ENCODE measurements at regions not wholly inside any gene's neighbourhood (a gene's known extent, or its start where the extent isn't known, plus 50 kb on each side); places are given as distances from the start of the nearest gene placed in this dataset.
"Not testable (repeated sequence)": the region's sequence is repeated elsewhere in the genome, so short reads cannot be mapped to it uniquely, and the experiment has no call there.

- not testable (repeated sequence) for DNase-seq (ENCODE audit: low spot score in 2 of 2, unreplicated experiment in 2 of 2); H3K4me3 Mint-ChIP-seq; H3K27ac Mint-ChIP-seq; H3K27me3 Mint-ChIP-seq (ENCODE audit: low read depth); H3K4me1 Mint-ChIP-seq
- Mint-ChIP-seq H3K9me3 (peaks cover 10% of the 10 kb centered on the region), H3K36me3 (peaks cover 16% of the 10 kb centered on the region)
These were observed 354.6 kb downstream of the ZNF37A start for GRCh38 chr10:38448614-38449355.

DNA sequence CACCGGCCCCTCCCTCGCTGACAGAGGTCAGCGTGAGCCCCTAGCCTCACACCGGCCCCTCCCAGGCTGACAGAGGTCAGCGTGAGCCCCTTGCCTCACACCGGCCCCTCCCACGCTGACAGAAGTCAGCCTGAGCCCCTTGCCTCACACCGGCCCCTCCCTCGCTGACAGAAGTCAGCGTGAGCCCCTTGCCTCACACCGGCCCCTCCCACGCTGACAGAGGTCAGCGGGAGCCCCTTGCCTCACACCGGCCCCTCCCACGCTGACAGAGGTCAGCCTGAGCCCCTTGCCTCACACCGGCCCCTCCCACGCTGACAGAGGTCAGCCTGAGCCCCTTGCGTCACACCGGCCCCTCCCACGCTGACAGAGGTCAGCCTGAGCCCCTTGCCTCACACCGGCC lies 355.5 kb downstream of the ZNF37A start:
- H3K36me3 Mint-ChIP-seq: peaks cover 16% of the 10 kb centered on the region
- H3K27ac Mint-ChIP-seq; DNase-seq (ENCODE audit: low spot score in 2 of 2, unreplicated experiment in 2 of 2); H3K4me1 Mint-ChIP-seq; H3K4me3 Mint-ChIP-seq; H3K27me3 Mint-ChIP-seq (ENCODE audit: low read depth): not testable (repeated sequence)
- peaks cover 10% of the 10 kb centered on the region for H3K9me3 Mint-ChIP-seq

DNA sequence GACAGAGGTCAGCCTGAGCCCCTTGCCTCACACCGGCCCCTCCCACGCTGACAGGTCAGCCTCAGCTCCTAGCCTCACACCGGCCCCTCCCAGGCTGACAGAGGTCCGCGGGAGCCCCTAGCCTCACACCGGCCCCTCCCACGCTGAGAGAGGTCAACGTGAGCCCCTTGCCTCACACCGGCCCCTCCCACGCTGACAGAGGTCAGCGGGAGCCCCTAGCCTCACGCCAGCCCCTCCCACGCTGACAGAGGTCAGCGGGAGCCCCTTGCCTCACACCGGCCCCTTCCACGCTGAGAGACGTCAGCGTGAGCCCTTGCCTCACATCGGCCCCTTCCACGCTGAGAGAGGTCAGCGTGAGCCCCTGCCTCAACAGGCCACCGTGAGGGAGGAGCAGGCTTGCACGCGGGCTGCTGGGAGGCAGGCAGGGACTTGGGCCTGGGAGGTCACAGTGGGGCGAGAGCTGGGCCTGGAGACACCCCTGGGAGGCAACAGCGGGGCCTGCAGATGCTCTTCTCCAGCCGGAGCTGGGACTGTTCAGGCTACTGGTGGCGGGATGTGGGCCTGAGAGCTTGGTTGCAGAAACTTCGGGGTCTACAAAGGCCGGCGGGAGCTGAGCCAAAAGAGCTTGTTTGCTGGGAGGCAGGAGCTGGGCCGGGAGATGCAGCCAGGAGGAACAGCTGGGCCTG lies 356.4 kb downstream of the ZNF37A start:
- not testable (repeated sequence) for H3K27ac Mint-ChIP-seq; H3K4me1 Mint-ChIP-seq; H3K27me3 Mint-ChIP-seq (ENCODE audit: low read depth); H3K4me3 Mint-ChIP-seq; DNase-seq (ENCODE audit: low spot score in 2 of 2, unreplicated experiment in 2 of 2)
- peaks cover 16% of the 10 kb centered on the region for H3K36me3 Mint-ChIP-seq
- H3K9me3 Mint-ChIP-seq: peaks cover 10% of the 10 kb centered on the region

DNA sequence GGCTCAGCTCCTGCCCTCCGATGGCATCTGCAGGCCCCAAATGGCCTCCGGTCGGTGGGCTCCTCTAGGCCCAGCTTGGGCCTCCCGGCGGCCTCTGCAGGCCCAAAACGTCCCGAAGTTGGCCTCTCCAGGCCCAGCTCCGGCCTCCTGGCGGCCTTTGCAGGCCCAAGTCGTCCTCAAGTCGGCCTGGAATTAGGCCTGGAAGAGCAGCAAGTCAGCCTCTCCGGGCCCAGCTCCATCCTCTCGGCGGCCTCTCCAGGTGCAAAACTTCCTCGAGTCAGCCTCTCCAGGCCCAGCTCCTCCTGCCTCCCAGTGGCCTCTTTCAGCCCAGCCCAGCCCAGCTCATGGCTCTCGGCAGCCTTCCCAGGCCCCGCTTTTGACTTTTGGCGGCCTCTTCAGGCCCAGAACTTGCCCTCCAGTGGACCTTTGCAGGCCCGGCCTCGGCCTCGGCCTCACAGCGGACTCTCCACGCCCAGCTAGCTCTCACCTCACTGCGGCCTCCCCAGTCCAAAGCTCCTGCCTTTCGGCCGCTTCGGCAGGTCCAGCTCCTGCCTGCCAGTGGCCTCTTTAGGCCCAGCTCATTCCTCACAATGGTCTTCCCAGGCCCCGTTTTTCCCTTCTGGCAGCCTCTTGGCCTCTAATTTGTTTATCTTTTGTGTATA lies 357.3 kb downstream of the ZNF37A start:
- not testable (repeated sequence) for H3K4me3 Mint-ChIP-seq; H3K27me3 Mint-ChIP-seq (ENCODE audit: low read depth); H3K27ac Mint-ChIP-seq; DNase-seq (ENCODE audit: low spot score in 2 of 2, unreplicated experiment in 2 of 2); H3K4me1 Mint-ChIP-seq
- Mint-ChIP-seq H3K36me3 (peaks cover 16% of the 10 kb centered on the region), H3K9me3 (peaks cover 10% of the 10 kb centered on the region)

Data from mesothelial cell of epicardium (in vitro differentiated cells).